ACHN (cell line): ENCODE measurements at regions not wholly inside any gene's neighbourhood (a gene's known extent, or its start where the extent isn't known, plus 50 kb on each side); places are given as distances from the start of the nearest gene placed in this dataset.
"Not testable (repeated sequence)": the region's sequence is repeated elsewhere in the genome, so short reads cannot be mapped to it uniquely, and the experiment has no call there.

Experiments
- DNase-seq: peaks from one replicate; pipeline ENCODE4 v3.0.0-alpha.2; 2015
- in situ Hi-C: cut with HindIII; loops from 2 replicates; pipeline ENCODE4 v1.10.0; 2017; ENCODE audit warnings: low sequenced_read_pairs, low pct_ligation_motif_present, low pct_unique_long_range_greater_than_20kb

GRCh38 chr2:133844214-133844892 is 276.1 kb upstream of the NCKAP5 start:
- peak; percentile 78 for DNase-seq
- in situ Hi-C loops, result no loop called here

GRCh38 chr2:133846476-133846875 is 278.2 kb upstream of the NCKAP5 start:
- no peak for DNase-seq
- in situ Hi-C loops, result no loop called here

- no peak for DNase-seq
- in situ Hi-C loops, result no loop called here
Measured at GRCh38 chr2:133847591-133847990, 279.3 kb upstream of the NCKAP5 start.

- in situ Hi-C loops, result no loop called here
- no peak for DNase-seq
Measured at GRCh38 chr2:133848111-133848649, 279.9 kb upstream of the NCKAP5 start.

GRCh38 chr2:133849341-133849740 is 281.1 kb upstream of the NCKAP5 start:
- in situ Hi-C loops, result no loop called here
- no peak for DNase-seq

GRCh38 chr2:133854603-133855200 is 286.4 kb upstream of the NCKAP5 start:
- DNase-seq, result no peak
- in situ Hi-C loops, result no loop called here

GRCh38 chr2:133855526-133855925 is 287.3 kb upstream of the NCKAP5 start:
- in situ Hi-C loops, result no loop called here
- no peak for DNase-seq

GRCh38 chr2:133856678-133857077 is 288.4 kb upstream of the NCKAP5 start:
- in situ Hi-C loops, result no loop called here
- no peak for DNase-seq

GRCh38 chr2:133859578-133859977 is 291.3 kb upstream of the NCKAP5 start:
- in situ Hi-C loops, result no loop called here

GRCh38 chr2:133862400-133862977 is 294.2 kb upstream of the NCKAP5 start:
- in situ Hi-C loops, result no loop called here
- DNase-seq, result no peak

More at GRCh38 chr2:133859578-133859977, 291.3 kb upstream of the NCKAP5 start:
- no peak for DNase-seq

GRCh38 chr2:133863106-133863800 is 295.0 kb upstream of the NCKAP5 start:
- no peak for DNase-seq
- in situ Hi-C loops, result no loop called here

GRCh38 chr2:133865141-133865540 is 296.9 kb upstream of the NCKAP5 start:
- DNase-seq, result no peak
- in situ Hi-C loops, result no loop called here

- in situ Hi-C loops, result no loop called here
- no peak for DNase-seq
Measured at GRCh38 chr2:133867166-133867565, 298.9 kb upstream of the NCKAP5 start.

GRCh38 chr2:133871545-133872209 is 303.4 kb upstream of the NCKAP5 start:
- in situ Hi-C loops, result no loop called here
- no peak for DNase-seq

GRCh38 chr2:133878326-133878725 is 310.1 kb upstream of the NCKAP5 start:
- in situ Hi-C loops, result no loop called here
- DNase-seq, result no peak

- DNase-seq, result no peak
- in situ Hi-C loops, result no loop called here
Measured at GRCh38 chr2:133879703-133880102, 311.4 kb upstream of the NCKAP5 start.

GRCh38 chr2:133882159-133882558 is 313.9 kb upstream of the NCKAP5 start:
- DNase-seq, in situ Hi-C loops: not testable (repeated sequence)

GRCh38 chr2:133884739-133885381 is 316.6 kb upstream of the NCKAP5 start:
- in situ Hi-C loops, result no loop called here
- DNase-seq, result peak; percentile 39
